GM18502 (cell line): ENCODE measurements at regions not wholly inside any gene's neighbourhood (a gene's known extent, or its start where the extent isn't known, plus 50 kb on each side); places are given as distances from the start of the nearest gene placed in this dataset.

ENCODE experiments used
- ATAC-seq: cut with Tn5 transposase; IDR thresholded peaks from one replicate; pipeline ENCODE4 v1.9.1; 2021; ENCODE audit warnings: mild to moderate bottlenecking; ENCODE audit not compliant: unreplicated experiment, poor library complexity

DNA sequence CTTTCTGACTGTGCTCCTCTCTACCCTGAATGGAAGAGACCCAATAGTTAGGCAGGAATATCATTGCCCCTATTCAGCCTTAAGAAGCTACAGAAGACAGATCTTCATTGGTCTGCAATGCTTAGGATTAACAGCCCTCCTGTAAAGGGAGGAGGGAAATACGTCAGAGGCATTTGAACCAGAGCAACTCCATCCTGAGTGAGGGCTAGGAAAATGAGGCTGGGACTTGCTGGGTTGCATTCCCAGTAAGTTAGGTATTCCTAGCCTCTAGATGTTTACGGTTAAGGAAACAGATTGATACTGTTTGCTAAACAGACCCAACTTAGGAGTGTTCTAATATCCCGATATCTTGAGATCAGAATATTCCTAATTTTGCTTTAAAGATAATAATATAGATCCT lies 63.5 kb downstream of the PCDH18 start:
- ATAC-seq = no peak

DNA sequence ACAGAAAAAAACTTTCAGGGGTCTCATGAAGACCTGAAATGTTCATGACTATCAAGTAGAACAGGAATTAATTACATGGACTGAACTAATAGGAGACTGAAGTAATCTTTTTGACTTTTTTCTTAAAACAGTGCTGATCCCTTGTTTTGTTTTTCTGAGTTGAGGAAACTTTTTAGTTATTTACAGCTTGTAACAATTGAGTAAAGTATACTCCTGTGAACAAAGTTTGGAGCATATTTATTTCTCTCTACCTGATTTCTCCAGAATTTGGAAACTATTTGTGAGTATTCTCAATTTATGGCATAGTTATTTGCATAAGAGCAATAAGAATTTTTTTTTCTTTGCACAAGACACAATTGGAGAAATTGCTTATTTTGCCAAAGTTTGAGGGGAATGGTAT lies 64.8 kb downstream of the PCDH18 start:
- ATAC-seq = no peak

DNA sequence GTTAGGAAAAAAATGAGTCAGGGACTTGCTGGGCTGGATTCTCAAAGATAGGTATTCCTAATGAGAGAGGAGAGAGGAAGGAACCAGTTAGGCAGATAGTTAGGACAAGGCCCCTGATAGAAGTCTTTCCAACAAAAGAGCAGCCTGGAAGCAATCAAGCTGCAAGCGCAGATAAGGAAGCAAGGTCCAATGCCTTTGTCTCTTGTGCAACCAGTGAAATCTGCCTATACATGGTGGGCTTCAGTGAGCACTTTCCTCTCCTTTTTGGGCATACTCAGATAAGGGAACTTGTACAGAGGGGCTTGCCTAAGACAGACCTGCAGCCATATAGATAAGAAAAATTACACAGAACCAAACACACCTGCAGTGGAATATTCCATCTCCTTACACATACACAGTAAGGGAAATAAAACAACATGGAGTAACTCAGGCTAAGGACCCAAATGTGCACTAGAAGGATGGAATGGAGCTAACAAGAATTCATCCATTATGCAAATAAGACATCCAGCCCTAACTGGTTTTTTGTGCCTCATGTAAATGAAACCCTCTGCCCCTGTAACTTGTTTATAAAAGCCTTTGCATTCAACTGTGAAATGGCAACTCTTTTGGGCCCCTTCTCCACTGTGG lies 68.8 kb downstream of the PCDH18 start:
- ATAC-seq = no peak

DNA sequence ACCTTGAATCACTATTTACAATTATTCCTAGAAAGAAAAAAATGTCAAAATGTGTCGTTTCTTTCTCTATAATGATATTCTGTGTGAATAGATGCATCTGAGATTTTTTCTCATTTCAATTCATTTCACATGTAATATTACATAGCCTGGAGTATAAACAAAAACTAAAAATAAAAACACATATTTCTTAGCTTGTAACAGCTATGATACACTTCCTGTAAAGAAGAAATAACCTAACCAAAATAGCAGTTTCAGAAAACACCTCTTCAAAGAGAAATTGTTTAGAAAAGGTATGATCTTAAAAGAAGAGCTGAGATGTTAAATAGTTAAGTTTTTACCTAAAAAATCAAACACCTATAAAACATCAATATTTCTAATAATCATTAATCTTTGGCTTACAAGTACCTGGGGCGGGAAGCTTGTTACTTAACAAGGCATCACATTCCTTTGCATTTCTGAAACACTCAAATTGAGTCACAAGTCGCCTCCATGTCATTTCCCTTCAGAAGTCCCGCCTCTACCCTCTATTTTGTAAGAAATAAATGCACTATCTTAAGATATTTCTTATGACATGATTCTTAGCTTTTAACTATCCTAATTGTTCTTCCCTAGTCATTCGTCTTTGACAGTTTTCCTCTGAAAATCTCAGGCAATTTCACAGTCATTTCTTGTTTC lies 76.5 kb downstream of the PCDH18 start:
- ATAC-seq = no peak

- ATAC-seq = no peak
Measured at GRCh38 chr4:137454767-137455166, 77.5 kb downstream of the PCDH18 start.

DNA sequence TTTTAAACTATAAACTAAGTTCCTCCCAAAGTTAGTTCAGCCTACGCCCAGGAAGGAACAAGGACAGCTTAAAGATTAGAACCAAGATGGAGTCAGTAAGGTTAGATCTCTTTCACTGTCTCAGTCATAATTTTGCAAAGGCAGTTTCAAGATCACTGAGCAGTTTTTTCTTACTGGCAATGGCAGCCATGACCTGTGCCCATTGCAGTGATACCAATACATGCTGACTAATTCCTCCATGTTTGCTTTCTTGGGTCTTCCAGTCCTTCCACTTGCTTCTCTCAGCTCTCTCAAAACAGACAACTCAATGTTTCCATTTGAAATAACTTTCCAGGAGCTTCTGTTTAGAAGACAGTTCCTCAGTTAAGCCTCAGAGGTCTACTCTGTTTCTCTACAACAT lies 79.5 kb downstream of the PCDH18 start:
- no peak for ATAC-seq

GRCh38 chr4:137451172-137451825 lies 81.0 kb downstream of the PCDH18 start:
- ATAC-seq = no peak

DNA sequence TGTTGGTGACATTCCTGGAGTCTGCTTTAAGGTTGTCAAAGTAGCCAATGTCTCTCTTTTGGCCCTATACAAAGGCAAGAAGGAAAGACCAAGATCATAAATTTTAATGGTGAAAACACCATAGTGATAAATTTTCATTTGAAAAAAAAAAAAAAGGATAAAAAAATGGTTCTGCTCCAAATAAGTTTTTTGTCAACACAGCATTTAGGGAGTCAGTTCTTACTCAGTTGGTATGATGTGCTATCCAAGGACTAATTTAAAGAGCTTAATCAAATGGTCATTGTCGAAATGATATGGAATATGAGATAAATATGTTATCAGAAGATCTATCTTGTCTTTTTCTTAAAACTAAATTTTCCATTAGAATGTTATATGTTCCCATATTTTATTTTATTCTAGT lies 83.9 kb downstream of the PCDH18 start:
- ATAC-seq = no peak

GRCh38 chr4:137446071-137446470 lies 86.2 kb downstream of the PCDH18 start:
- ATAC-seq = no peak

- no peak for ATAC-seq
Measured at GRCh38 chr4:137443031-137443800, 89.1 kb downstream of the PCDH18 start.

DNA sequence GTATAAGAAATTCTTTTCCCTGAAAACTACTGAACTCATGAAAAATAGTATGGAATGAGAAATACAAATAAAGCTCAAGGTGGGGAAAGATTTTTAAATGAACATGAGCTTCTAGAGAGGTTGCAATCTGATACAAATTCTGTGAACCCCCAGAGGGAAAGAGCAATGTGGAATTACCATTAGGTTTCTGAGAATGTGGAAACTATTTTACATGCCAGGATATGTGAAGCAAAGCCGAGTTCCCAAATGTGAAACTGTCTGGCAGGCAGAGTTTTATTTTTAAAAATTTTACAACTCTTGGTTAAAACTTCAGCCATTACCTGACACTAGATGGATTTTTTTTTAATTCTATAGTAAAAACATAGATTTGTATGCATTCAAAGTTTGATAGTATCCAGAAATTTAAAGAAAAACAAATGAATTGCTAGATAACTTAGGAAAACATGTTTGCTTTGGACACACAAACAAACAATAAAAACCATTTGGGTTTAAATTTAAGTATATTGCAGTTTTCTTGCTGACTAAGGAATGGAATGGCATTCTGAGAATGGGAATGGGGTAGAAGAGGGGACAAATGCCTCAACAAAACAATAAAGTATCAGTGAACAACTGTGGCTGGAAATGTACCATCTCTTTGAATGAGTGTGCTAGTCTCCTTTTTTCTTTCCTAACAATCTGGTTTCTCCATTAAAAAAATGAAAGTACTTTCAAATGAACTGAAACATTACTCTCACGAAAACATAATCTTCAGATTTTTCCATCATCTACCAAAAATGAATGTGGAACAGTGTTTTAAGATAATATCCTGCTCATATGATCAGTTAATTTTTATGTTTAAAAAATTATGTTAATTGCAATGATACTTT lies 99.6 kb downstream of the PCDH18 start:
- no peak for ATAC-seq

DNA sequence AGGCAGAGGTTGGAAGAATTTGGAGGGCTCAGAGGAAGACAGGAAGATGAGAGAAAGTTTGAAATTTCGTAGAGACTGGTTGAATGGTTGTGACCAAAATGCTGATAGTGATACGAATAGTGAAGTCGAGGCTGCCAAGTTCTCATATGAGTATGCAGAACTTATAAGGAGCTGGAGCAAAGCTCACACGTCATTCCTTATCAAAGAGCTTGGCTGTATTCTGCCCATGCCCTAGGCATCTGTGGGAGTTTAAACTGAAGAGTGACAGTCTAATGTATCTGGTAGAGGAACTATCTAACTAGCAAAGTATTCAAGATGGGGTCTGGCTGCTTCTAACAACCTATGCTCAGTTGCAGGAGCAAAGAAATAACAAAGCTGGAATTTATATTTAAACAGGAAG lies 102.1 kb downstream of the PCDH18 start:
- ATAC-seq = no peak

- no peak for ATAC-seq
Measured at GRCh38 chr4:137427411-137427810, 104.9 kb downstream of the PCDH18 start.

DNA sequence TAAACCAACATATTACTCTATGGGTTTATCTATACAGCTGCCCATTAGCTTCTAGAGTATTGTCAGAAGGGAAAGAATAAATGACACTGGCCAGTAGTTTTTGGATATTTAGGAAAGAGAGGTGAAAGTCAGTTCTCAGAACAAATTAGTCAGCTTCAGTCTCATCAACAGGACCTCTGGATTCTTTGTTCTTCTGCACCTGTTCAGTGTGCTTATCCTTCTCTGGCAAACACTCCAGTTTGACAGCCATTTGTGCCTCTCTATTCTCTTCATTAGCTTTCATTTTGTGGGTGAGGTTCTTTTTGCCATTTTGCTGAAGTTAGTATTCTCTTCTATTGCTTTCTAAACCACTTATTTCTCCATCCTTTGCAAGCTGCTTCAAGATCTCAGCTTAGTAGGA lies 107.0 kb downstream of the PCDH18 start:
- ATAC-seq = no peak

- ATAC-seq = no peak
Measured at GRCh38 chr4:137422666-137423065, 109.6 kb downstream of the PCDH18 start.

DNA sequence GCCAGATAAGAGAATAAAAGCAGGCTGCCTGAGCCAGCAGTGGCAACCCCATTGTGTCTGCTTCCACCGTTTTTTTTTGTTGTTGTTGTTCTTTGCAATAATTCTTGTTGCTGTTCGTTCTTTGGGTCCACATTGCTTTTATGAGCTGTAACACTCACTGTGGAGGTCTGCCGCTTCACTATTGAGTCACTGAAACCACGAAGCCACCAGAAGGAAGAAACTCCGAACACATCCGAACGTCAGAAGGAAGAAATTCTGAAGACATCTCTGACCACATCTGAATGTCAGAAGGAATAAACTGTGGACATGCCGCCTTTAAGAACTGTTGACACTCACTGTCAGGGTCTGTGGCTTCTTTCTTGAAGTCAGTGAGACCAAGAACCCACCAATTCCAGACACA lies 110.5 kb downstream of the PCDH18 start:
- ATAC-seq = no peak

GRCh38 chr4:137420901-137421396 lies 111.3 kb downstream of the PCDH18 start:
- ATAC-seq = no peak

- no peak for ATAC-seq
Measured at GRCh38 chr4:137417676-137418075, 114.6 kb downstream of the PCDH18 start.

DNA sequence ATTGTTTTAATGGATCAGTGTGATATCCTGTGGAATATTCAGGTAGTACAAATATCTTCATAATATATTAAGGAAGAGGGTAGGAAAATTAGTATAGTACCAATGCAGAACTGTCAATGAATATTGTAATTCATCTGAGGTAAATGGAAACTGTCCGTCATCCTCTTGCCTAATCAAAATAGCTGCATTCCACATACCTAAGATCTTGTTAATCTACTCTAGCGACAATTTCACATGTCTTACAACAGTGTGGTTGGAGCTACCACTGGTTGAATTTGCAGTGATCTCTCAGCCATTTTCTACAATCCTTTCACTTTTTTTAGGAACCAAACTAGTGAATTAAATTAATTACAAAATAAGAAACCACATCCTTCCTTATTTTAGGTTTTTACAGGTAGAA lies 117.5 kb downstream of the PCDH18 start:
- no peak for ATAC-seq
